ENCODE measurements at regions not wholly inside any gene's neighbourhood (a gene's known extent, or its start where the extent isn't known, plus 50 kb on each side); places are given as distances from the start of the nearest gene placed in this dataset.

- no peak overlapping the region for H3K4me3 ChIP-seq (ENCODE audit: low read depth in 1 of 2, low read length in 2 of 2)
- no peaks in the 10 kb centered on the region for H3K36me3 ChIP-seq (ENCODE audit: insufficient read depth, low read length)
- TF ChIP-seq EZH2 (IDR thresholded peaks at IDR 0.05; ENCODE audit: borderline replicate concordance, low read depth, low read length, severe bottlenecking) (no peak), CTCF (IDR thresholded peaks at IDR 0.05; ENCODE audit: borderline replicate concordance, extremely low read depth, low read length, poor library complexity, severe bottlenecking) (peak; percentile 51)
- ATAC-seq (ENCODE audit: insufficient read depth, low read depth) (peak; percentile 39; the same call in 2 of the 3 replicates), DNase-seq (peak; percentile 24)
- no peak overlapping the region for H3K9ac ChIP-seq (ENCODE audit: low read depth, low read length)
- H3K4me1 ChIP-seq (ENCODE audit: insufficient read depth, low read length) = no peaks in the 10 kb centered on the region
- no peak overlapping the region for H2AFZ ChIP-seq (ENCODE audit: low read depth, low read length)
- no peaks in the 10 kb centered on the region for H4K20me1 ChIP-seq (ENCODE audit: insufficient read depth, low read length)
- H3K9me3 ChIP-seq (ENCODE audit: insufficient read depth, low read length, severe bottlenecking) = no peaks in the 10 kb centered on the region
- H3K4me2 ChIP-seq (ENCODE audit: insufficient read depth, low read length) = no peak overlapping the region
- H3K27me3 ChIP-seq (ENCODE audit: insufficient read depth, low read length, poor library complexity) = peaks cover 3% of the 10 kb centered on the region
- no peaks in the 10 kb centered on the region for H3K79me2 ChIP-seq (ENCODE audit: insufficient read depth, low read length)
- no peak overlapping the region for H3K27ac ChIP-seq (ENCODE audit: low read length)
Observed at GRCh38 chr9:73023025-73023541, 70.2 kb upstream of the ALDH1A1 start.

- ATAC-seq (ENCODE audit: insufficient read depth, low read depth) = no peak
- Histone ChIP-seq H3K27ac (ENCODE audit: low read length) (no peak overlapping the region), H3K4me2 (ENCODE audit: insufficient read depth, low read length) (no peak overlapping the region), H3K4me1 (ENCODE audit: insufficient read depth, low read length) (no peaks in the 10 kb centered on the region), H3K36me3 (ENCODE audit: insufficient read depth, low read length) (no peaks in the 10 kb centered on the region), H2AFZ (ENCODE audit: low read depth, low read length) (no peak overlapping the region), H3K9me3 (ENCODE audit: insufficient read depth, low read length, severe bottlenecking) (no peaks in the 10 kb centered on the region), H3K79me2 (ENCODE audit: insufficient read depth, low read length) (no peaks in the 10 kb centered on the region), H3K9ac (ENCODE audit: low read depth, low read length) (no peak overlapping the region), H4K20me1 (ENCODE audit: insufficient read depth, low read length) (no peaks in the 10 kb centered on the region), H3K4me3 (ENCODE audit: low read depth in 1 of 2, low read length in 2 of 2) (no peak overlapping the region), H3K27me3 (ENCODE audit: insufficient read depth, low read length, poor library complexity) (peaks cover under 1% of the 10 kb centered on the region)
- no peak for DNase-seq
- TF ChIP-seq EZH2 (IDR thresholded peaks at IDR 0.05; ENCODE audit: borderline replicate concordance, low read depth, low read length, severe bottlenecking) (no peak), CTCF (IDR thresholded peaks at IDR 0.05; ENCODE audit: borderline replicate concordance, extremely low read depth, low read length, poor library complexity, severe bottlenecking) (no peak)
Observed at GRCh38 chr9:73022353-73022752, 69.5 kb upstream of the ALDH1A1 start.

GRCh38 chr9:73020877-73021276 lies 68.0 kb upstream of the ALDH1A1 start:
- TF ChIP-seq EZH2 (IDR thresholded peaks at IDR 0.05; ENCODE audit: borderline replicate concordance, low read depth, low read length, severe bottlenecking) (no peak), CTCF (IDR thresholded peaks at IDR 0.05; ENCODE audit: borderline replicate concordance, extremely low read depth, low read length, poor library complexity, severe bottlenecking) (no peak)
- Histone ChIP-seq H3K9ac (ENCODE audit: low read depth, low read length) (no peak overlapping the region), H3K4me3 (ENCODE audit: low read depth in 1 of 2, low read length in 2 of 2) (no peak overlapping the region), H2AFZ (ENCODE audit: low read depth, low read length) (no peak overlapping the region), H3K27ac (ENCODE audit: low read length) (no peak overlapping the region), H3K79me2 (ENCODE audit: insufficient read depth, low read length) (no peaks in the 10 kb centered on the region), H3K4me2 (ENCODE audit: insufficient read depth, low read length) (no peak overlapping the region), H3K36me3 (ENCODE audit: insufficient read depth, low read length) (no peaks in the 10 kb centered on the region), H4K20me1 (ENCODE audit: insufficient read depth, low read length) (no peaks in the 10 kb centered on the region), H3K4me1 (ENCODE audit: insufficient read depth, low read length) (no peaks in the 10 kb centered on the region), H3K9me3 (ENCODE audit: insufficient read depth, low read length, severe bottlenecking) (no peaks in the 10 kb centered on the region), H3K27me3 (ENCODE audit: insufficient read depth, low read length, poor library complexity) (no peaks in the 10 kb centered on the region)
- DNase-seq (no peak), ATAC-seq (ENCODE audit: insufficient read depth, low read depth) (no peak)

- no peak overlapping the region for H3K4me2 ChIP-seq (ENCODE audit: insufficient read depth, low read length)
- no peak for TF ChIP-seq EZH2 (IDR thresholded peaks at IDR 0.05; ENCODE audit: borderline replicate concordance, low read depth, low read length, severe bottlenecking)
- TF ChIP-seq CTCF (IDR thresholded peaks at IDR 0.05; ENCODE audit: borderline replicate concordance, extremely low read depth, low read length, poor library complexity, severe bottlenecking) = no peak
- ATAC-seq (ENCODE audit: insufficient read depth, low read depth) (no peak), DNase-seq (no peak)
- no peak overlapping the region for H2AFZ ChIP-seq (ENCODE audit: low read depth, low read length)
- H3K27me3 ChIP-seq (ENCODE audit: insufficient read depth, low read length, poor library complexity) = peaks cover 5% of the 10 kb centered on the region
- no peaks in the 10 kb centered on the region for H3K36me3 ChIP-seq (ENCODE audit: insufficient read depth, low read length)
- H3K79me2 ChIP-seq (ENCODE audit: insufficient read depth, low read length) = no peaks in the 10 kb centered on the region
- H3K27ac ChIP-seq (ENCODE audit: low read length) = no peak overlapping the region
- no peaks in the 10 kb centered on the region for H3K4me1 ChIP-seq (ENCODE audit: insufficient read depth, low read length)
- no peaks in the 10 kb centered on the region for H4K20me1 ChIP-seq (ENCODE audit: insufficient read depth, low read length)
- no peak overlapping the region for H3K4me3 ChIP-seq (ENCODE audit: low read depth in 1 of 2, low read length in 2 of 2)
- no peak overlapping the region for H3K9ac ChIP-seq (ENCODE audit: low read depth, low read length)
- H3K9me3 ChIP-seq (ENCODE audit: insufficient read depth, low read length, severe bottlenecking) = no peaks in the 10 kb centered on the region
Observed at GRCh38 chr9:73014011-73014410, 61.2 kb upstream of the ALDH1A1 start.

Measured in DND-41 (cell line).